UCSD-AML1 (cell line): ENCODE measurements at regions not wholly inside any gene's neighbourhood (a gene's known extent, or its start where the extent isn't known, plus 50 kb on each side); places are given as distances from the start of the nearest gene placed in this dataset.
"Not testable (repeated sequence)": the region's sequence is repeated elsewhere in the genome, so short reads cannot be mapped to it uniquely, and the experiment has no call there.

ENCODE experiments used
- DNase-seq: peaks from one replicate; lab custom pipeline; 2025; ENCODE audit not compliant: unreplicated experiment; lab: John Stamatoyannopoulos, UW

DNA sequence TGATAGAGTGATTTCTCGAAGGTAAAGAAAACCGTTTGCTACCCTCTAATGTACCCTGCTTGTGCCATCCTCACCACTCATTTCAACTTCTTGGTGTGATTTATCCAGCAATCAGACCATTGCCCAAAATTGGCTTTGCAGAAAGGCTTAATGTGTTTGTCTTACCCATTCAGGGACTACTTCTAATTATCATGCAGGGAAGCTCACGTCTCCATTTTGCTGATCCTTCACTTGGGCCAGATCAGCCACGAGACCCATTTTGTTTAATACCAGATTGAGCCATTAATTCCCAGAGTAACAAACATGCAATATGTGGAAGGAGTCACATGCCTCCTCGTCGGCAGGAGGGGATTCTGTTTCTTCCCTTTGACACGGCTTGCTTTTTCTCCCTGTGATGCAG lies 51.1 kb upstream of the CRY1 start:
- no peak for DNase-seq

DNA sequence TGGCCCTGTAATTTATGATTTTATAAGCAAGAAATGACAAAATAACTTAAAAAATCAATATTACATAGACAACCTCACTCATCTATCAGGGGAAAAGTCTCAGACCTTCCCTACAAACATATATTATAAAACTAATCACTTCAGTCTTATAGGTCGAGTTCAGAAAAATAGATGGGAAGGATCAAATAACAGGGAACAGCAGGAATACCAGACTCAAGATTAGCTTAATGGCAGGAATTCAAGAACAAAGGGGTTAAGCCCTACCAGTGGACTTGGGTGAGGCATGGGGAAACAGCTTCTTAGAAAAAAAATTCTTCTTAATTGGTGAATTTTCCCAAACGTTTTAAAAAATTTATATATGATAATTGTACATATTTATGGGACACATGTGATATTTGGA lies 51.6 kb upstream of the CRY1 start:
- DNase-seq, result no peak

DNA sequence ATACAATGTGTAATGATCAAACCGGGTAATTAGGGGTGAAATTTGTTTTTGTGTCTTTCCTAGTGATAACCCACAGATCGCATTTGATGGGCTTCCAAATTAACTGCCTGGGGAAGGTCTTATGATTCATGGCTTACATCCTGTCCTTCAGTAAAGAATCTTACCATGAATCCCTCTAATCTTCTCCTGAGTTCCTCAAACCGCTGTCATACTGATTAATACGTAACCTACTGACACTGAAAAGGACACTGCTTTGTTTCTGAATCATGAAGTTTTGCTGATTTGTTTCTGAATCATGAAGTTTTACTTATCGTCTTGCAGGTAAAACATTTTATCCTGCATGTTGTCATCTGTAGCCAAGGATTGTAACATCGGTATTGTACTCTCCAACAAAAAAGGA lies 52.0 kb upstream of the CRY1 start:
- no peak for DNase-seq

DNA sequence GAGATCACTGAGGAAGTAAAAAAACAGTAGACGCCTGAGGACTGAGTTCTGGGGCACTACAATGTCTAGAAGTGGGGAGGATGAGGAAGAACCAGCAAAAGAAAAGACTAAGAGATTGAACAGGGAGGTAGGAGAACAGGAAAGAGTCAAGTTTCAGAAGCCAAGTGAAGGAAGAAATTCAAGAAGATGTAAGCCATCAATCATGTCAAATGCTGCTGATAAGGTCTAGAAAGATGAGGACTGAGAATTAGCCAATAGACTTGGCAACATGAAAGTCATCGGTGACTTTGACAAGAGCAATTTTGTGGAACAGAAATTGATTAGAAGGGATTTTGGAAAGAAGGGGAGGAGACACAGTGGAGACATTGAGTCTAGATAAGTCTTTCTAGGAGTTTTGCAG lies 54.8 kb upstream of the CRY1 start:
- DNase-seq, result no peak

DNA sequence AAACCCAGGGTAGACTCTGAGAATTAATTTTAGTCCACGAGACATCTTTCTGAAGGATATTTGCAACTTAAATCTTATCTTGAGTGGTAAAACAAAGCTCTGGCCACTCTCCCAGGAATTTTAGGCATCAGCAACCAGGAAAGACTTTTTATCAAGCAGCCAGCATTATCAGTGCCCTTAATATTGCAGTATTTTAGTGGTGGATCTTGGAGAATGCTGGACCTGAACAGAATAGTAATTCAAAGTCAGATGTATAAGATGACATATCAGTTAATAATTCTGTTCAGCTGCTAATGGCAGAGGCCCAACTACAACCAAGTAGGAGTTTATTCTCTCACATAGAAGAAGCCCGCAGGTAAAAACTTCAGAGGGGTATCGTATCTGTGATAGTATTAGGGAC lies 59.0 kb upstream of the CRY1 start:
- no peak for DNase-seq

DNA sequence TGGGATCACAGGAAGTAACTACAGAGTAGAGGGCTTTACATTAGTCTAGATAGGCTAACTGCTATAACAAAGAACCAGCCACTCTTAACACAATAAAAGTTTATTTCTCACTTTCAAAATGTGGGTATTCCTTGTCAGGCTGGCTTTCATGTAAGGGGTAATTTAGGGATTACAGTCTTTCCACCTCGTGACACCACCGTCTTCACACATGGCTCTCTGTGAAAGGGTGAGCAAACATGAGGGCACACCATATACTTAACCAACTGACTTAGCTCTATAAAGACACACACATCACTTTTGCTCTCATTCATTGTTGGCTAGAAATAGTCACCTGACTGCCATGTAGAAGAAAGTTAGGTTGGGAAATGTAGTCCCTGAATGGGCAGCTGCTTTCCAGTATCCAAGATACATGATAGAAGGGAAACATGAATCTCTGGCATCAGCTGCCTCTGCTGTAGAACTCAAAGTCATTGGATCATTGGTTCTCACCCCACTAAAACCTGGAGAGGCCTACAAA lies 66.1 kb upstream of the CRY1 start:
- no peak for DNase-seq

DNA sequence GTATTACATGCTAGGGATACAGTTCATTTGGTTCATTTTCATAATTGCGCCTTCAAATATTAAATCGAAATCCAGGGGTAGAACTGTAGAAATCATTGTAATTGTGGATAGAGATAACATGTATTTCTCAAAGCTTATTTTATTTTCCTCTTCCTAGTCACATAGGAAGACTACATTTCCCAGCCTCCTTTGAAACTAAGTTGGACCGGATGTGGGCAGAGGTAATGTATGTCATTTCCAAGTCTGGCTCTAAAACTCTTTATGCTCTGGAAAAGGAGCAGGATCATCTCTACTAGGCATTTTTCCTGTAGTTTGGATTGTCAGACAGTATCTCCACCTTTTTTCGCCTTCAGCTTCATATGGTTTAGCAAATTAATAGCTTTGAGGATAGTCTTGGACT lies 70.1 kb upstream of the CRY1 start:
- DNase-seq, result no peak

DNA sequence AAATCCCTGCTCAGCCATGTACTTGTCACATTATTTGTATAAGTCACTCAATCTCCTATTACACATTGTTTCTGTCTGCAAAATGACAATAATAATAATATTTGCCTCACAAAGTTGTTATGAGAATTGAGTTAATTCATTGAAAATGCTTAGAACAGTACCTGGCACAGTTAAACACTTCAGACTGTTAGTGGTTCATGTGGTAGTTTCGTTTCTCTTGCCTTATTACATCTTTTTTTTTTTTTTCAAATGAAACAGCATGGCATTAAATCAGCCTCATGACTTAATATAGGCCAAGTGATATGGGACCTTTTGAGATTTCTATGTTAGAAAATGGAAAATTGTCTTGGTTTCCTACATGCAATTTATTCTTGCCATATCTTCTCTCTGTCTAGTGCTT lies 71.0 kb upstream of the CRY1 start:
- no peak for DNase-seq

DNA sequence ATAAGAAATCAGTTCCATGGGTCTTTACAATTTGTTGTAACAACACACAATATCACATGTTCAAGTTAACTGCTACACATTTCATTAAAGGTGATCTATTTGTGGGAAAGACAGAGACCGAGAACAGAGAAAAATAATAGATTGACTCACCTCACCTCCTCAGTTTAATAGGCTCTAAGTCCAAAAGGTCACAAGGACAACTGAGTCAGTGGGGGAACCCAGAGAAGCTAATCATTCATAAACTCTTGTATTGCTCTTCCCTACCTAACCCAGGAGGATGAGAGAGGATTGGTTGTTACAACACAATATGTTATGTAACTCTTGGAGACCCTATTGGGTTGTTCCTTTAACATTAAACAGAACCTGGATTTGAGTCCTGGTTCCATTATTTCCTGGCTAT lies 72.2 kb upstream of the CRY1 start:
- no peak for DNase-seq

DNA sequence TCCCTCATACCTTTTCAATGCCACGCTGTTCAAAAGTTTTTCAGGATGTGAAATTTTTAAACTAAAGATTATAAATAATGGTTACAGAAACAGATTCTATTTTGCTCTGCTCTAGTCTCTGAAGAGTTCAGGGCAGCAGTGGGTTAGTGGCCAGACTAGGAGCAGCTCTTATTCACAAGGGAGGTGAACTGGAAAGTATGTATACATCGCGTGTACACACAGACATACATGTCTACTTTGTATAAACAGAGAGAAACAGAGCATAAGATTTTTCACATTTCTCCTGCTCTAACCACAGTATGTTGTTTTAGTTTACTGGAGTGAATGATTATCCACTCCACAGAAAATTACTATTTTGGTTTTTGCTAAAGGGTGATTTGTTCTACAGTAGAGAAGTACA lies 74.4 kb upstream of the CRY1 start:
- DNase-seq, result no peak

DNA sequence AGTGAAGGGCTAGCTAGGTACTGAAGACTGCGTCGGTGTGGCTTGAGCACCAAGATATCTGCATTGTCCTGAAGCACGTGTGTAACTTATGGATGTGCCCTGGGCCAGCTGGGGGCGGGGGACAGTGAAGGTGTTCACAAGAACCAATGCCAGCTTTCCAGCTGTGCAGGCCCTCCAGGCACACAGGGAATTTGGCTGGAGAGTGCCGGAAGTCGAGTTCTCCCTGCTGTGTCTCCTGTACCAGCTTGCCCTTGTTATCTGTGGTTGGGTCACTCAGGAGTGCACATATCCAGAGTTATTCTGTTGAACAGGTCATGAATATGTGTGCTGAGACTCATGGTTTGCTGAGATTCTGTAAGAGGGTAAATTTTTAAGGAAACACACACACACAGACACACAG lies 75.9 kb upstream of the CRY1 start:
- DNase-seq, result no peak

DNA sequence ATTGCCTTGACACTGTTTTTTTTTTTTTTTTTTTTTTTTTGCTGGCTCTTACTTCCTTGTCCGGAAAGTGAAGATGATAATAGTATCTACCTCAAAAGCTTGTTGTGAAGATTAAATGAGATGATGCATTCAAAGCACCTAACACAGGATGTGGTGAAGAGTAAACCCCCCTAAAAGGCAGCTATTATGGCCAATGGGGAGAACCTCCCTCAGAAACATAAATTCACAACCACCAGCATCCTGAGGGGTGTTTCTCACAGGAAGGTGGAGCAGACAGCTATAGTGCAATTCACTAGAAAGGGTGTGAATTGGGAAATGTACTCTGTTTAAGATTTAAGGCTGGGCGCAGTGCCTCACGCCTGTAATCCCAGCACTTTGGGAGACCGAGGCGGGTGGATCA lies 85.4 kb upstream of the CRY1 start:
- no peak for DNase-seq

DNA sequence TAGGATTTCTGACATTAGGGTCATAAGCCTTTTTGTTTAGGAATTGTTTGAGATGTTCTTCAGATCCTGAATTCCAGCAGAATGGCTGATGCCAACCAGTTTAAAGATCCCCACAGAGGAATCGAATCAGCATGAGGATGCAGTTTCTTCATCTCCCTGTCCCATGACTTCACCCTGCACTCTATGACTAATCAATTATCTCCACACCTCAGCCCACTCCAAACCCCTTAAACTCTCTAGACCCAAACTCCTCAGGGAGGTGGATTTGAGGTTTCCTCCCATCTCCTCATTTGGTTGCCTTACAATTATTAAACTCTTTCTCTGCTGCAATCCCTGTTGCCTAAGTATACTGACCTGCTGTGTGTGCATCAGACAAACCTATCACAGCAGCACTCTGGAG lies 86.5 kb upstream of the CRY1 start:
- DNase-seq, result no peak

DNA sequence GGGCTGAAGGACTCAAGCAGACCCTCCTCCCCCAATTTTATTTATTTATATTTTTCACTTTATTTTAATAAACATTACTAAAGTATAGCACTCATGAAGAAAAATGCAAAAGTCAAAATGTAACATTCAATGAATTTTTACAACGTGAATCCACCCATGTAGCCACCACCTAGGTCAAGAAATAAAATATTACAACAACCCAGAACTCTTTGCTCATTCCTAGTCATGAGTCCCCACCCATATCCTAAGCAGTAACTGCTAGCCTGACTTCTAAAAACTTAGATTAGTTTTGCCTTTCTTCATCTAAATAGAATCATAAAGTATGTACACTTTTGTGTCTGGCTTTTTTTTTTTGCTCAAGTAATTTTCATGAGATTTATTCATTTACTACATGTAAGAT lies 86.9 kb upstream of the CRY1 start:
- DNase-seq, result no peak

DNA sequence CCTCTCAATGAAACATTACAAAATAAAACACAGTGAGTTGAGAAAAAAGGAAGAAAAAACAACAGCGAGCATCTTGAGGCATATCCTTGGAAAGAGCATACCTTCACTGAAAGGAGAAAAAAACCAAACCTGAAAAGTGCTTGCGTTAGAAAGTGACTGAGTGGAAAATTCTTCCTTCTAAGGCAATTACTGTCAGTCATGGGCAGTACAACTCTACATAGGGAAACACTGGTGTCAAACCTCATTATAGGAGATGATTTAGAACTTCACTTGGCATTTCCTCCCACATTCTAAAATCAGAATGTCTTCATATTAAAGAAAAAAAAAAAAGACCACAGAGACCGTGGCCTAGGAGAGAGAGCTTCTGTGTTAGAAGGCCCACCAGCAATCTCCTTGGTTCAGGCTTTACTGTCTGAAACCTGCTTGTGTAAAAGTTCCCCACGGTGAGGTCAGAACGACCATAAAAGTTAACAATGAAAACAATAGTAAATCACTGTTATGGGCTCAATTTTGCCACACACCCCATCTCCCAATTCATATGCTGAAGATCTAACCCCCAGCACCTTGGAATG lies 91.1 kb upstream of the CRY1 start:
- DNase-seq, result no peak

DNA sequence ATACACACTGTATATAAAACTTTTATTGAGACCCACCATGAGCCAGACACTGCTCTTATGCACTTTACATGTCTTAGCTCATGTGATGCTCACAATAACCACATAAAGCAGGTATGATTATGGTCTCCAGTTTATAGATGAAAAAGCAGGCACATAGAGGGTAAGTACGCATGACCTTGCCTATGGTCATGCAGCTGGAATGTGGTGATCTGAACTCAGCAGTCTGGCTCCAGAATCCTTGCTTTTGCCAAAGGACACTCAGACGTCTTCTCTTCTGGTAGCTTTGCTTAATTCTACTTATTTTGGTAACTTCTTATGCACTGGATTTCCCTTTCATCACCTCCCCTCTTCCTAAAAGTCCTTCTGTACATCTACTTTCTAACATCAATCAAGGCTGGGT lies 103.3 kb upstream of the CRY1 start:
- DNase-seq, result no peak

DNA sequence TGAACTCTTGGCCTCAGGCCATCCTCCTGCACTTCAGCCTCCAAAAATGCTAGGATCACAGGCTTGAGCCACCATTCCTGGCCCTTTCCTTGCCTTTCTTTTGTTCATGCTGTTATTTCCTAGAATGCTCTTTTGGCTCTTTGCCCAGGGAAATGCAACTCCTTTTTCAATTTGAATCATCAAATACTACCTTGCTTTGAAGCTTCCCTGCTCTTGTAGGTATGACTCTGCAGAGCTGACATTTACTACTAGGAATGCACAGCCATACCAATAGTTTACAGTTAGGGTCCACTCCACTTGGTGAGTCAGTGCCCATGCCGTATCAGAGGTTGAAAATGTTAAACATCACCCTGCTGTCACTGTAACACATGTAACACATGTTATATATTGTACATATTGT lies 107.0 kb upstream of the CRY1 start:
- no peak for DNase-seq

DNA sequence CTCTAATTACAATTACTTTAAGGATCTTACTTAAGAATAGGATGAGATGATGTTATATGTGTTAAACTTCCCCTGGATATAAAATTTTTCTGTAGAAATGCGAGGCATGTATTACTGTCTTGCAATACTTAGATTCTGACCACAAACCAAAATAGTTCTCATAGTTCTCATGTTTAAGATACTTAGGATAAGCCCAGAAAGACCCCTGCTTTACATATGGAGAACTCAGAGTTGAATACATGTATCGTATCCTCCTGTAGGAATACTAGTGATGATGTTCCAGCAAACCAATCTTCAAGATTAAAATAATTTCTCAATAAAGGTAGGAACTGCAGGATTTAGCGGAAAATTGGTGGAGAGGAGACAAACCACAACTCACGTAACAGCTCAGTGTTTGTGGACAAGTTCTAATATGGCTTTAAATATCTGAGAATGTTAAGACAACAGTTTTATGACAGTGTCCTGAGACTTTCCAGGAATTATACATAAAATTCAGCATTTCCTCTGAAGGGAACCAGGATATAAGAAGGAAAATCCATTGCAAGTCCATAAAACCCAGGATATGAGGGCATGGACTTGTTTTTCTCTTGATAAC lies 114.7 kb upstream of the CRY1 start:
- no peak for DNase-seq

DNA sequence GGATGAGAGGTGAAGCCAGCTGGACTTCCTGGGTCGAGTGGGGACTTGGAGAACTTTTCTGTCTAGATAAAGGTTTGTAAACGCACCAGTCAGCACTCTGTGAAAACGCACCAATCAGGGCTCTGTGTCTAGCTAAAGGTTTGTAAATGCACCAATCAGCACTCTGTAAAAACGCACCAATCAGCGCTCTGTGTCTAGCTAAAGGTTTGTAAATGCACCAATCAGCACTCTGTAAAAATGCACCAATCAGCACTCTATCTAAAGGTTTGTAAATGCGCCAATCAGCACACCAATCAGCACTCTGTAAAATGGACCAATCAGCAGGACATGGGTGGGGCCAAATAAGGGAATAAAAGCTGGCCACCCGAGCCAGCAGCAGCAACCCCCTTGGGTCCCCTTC lies 116.4 kb upstream of the CRY1 start:
- DNase-seq, result not testable (repeated sequence)

DNA sequence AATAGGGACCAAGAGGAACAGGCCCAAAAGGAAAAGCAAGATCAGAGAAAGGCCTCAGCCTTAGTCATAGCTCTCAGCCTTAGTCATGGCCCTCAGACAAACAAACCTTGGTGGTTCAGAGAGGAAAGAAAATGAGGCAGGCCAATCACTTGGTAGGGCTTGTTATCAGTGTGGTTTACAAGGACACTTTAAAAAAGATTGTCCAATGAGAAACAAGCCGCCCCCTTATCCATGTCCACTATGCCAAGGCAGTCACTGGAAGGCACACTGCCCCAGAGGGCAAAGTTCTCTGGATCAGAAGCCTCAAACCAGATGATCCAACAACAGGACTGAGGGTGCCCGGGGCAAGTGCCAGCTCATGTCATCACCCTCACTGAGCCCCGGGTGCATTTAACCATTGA lies 121.0 kb upstream of the CRY1 start:
- DNase-seq, result not testable (repeated sequence)

DNA sequence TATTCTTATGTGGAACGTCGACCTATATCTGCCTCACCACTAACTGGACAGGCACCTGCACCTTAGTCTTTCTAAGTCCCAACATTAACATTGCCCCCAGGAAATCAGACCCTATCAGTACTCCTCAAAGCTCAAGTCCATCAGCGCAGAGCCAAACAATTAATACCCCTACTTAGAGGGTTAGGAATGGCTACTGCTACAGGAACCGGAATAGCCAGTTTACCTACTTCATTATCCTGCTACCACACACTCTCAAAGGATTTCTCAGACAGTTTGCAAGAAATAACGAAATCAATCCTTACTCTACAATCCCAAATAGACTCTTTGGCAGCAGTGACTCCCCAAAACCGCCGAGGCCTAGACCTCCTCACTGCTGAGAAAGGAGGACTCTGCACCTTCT lies 123.1 kb upstream of the CRY1 start:
- not testable (repeated sequence) for DNase-seq

DNA sequence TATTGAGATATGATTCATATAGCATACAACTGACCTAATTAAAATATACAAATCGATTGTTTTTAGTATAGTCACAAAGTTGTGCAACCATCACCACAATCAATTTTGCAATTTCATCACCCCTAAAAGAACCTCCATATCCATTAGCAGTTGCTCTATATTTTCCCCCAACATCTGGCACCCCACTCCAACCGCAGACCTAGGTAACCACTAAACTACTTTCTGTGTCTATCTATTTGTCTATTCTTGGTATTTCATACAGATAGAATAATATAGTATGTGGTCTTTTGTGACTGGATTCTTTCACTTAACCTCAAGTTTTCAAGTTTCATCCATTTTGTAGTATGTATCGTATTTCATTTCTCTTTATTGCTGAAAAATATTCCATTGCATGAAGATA lies 126.0 kb upstream of the CRY1 start:
- no peak for DNase-seq

DNA sequence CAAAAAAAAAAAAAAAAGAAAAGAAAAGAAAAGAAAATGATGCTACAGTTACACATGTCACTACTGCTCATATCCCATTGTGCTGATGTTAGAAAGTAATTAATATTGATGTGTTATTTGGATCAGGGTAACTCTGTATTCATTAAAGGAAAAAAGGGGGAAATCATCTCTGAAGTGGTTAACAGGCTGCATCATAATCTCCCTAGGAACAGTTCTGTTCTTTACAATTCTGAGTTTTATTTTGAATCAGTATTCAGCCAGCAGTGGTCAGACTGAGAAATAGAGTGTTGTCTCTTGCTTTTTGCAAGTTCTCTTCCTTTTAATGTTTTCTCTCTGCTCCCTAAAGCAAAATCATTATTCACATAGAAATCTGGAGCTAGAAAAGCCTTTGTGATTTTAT lies 128.6 kb upstream of the CRY1 start:
- DNase-seq, result no peak
